ENCODE measurements at regions not wholly inside any gene's neighbourhood (a gene's known extent, or its start where the extent isn't known, plus 50 kb on each side); places are given as distances from the start of the nearest gene placed in this dataset.

DNA sequence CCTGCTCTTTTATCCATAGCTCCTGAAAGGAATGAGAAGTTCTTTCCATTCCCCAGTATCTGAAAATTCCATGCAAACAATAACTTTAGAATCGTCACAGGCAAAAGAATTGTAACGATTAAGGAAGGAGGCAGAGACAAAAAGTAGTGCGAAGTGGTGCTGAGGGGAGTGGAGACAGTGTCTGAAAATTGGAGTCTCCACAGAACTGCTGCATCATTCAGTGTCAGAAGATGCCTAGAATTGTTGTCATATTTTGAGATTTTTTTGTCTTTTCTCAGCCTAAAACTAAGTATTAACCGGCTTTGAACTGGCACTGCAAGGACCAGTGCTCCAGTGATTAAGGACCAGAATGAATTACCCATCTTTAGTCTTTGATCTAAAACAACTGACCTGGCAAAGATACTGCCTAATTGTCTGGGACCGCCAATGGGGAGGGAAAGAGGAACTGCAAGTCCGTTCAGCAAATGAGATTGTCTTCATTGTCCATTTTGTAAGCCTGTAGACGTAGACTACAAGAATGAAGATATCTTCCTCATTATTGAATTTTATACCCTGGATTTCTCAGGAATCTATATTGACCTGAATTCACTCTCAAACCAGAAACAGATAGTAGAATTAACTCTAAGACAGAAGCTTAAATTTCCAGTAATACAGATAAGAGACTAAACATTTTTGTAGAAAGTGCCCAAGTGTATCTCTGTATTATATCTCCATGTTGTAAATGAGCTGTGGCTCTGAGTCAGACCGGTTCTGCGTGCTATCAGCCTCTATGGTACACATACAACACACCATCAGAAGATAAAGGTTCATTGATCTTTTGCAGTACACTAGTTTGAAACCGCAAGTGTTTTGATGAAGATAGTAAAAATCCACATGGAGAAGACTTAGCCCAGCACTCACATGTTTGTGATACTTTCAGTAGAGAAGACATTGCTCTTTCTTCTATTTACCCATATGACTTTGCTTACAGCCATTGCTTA, 293.2 kb downstream of the EFNB2 start:
- Histone ChIP-seq H3K4me2 (no peak overlapping the region), H4K20me1 (no peaks in the 10 kb centered on the region), H3K36me3 (no peaks in the 10 kb centered on the region), H3K4me3 (no peak overlapping the region), H3K4me1 (no peaks in the 10 kb centered on the region), H3K27ac (no peak overlapping the region), H3K9ac (no peak overlapping the region), H3K9me3 (no peaks in the 10 kb centered on the region), H3K27me3 (no peaks in the 10 kb centered on the region)
- no peak for TF ChIP-seq Cebpa-rat (IDR thresholded peaks at IDR 0.05)

DNA sequence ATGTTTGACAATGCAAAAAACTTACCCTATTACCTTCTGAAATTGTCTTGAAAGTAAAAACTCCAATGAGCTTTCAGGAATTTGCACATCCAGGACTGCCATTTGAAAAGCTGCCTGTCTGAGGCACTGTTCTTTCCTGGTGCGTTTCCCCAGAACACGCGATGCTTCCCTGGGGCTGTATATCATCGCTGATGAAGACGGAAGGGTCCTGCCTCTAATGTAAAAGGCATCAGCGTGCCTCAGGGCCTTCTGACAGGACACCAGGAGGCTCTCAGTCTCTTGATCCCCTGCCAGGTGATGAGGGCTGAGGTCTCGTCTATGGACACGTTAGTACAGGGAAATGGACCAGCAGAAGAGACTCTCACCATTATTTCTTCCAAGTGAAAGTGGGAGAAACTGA, 296.8 kb downstream of the EFNB2 start:
- Histone ChIP-seq H3K9ac (no peak overlapping the region), H3K27me3 (no peaks in the 10 kb centered on the region), H3K4me1 (no peaks in the 10 kb centered on the region), H3K4me2 (no peak overlapping the region), H3K36me3 (no peaks in the 10 kb centered on the region), H3K27ac (no peak overlapping the region), H3K9me3 (no peaks in the 10 kb centered on the region), H4K20me1 (no peaks in the 10 kb centered on the region), H3K4me3 (no peak overlapping the region)
- no peak for TF ChIP-seq Cebpa-rat (IDR thresholded peaks at IDR 0.05)

DNA sequence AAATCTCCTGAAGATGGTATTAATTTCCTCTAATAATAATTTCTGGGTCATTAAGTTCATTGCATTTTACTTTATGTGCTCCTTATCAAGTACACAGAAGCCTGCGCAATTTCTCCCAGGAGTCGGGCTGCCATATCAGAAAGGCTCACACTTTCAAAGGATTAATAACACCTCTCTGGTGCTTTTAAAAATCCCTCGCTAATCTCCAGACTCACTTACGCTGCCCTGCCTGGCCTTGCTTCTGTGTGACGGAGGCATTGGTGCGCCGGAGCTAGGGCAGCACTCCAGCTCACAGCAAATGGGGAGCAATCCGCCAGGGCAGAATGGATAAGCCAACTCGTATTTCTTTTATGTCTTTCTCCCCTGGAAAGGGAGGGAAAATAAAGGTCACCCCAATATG, 300.8 kb downstream of the EFNB2 start:
- Histone ChIP-seq H3K9me3 (no peaks in the 10 kb centered on the region; the same call in 1 of the 2 replicates), H3K27ac (no peak overlapping the region), H3K4me3 (no peak overlapping the region), H3K4me1 (no peaks in the 10 kb centered on the region), H3K9ac (no peak overlapping the region), H3K4me2 (no peak overlapping the region), H3K36me3 (no peaks in the 10 kb centered on the region), H4K20me1 (no peaks in the 10 kb centered on the region), H3K27me3 (no peaks in the 10 kb centered on the region)
- TF ChIP-seq Cebpa-rat (IDR thresholded peaks at IDR 0.05): no peak

DNA sequence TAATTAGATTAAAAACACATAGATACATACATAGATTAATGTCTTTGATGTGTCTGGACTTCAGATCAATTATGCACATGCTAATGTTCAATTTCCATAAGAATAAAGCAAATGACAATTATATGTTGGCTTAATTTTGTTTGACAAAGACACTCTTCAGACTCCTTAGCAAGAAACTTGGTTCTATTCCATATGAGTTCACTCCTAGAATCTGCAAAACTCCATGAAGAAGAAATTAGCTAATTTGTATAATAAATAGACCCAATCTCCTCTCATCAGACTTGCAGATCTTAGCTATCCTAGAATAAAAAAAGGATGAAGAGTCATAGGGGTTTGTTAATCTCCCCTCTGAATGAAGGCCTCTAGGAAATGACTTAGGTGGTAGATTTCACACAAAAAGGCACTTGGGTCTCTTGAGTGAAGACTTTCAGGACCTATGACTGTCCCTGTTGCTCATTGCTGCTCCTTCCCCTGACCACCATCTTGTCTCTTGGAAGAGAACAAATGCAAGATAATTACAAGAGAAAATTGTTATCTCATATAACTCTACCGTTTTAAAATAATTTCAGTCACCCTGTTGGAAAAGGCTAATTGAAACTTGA, 302.2 kb downstream of the EFNB2 start:
- Histone ChIP-seq H3K4me2 (no peak overlapping the region), H4K20me1 (no peaks in the 10 kb centered on the region), H3K4me1 (no peaks in the 10 kb centered on the region), H3K4me3 (no peak overlapping the region), H3K27ac (no peak overlapping the region), H3K27me3 (no peaks in the 10 kb centered on the region), H3K36me3 (no peaks in the 10 kb centered on the region), H3K9ac (no peak overlapping the region), H3K9me3 (no peaks in the 10 kb centered on the region; the same call in 1 of the 2 replicates)
- no peak for TF ChIP-seq Cebpa-rat (IDR thresholded peaks at IDR 0.05)

DNA sequence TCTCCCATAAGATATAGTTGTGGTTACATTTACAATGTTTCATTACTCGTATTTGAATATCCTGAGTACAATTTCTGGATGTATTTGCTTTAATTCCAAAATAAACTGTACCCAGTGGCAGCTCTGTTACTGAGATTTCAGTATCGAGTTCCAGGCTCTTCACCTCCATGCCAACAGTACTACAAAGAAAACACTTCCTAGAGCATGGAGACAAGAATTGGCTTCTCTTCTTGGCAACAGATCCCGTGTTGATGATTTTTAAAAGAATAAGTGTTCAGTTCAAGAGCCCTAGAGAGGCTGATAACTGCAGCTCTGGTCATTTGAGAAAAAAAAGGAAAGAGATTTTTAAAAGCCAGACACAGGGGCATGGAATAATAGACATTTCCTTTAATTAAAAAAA, 302.8 kb downstream of the EFNB2 start:
- Histone ChIP-seq H3K27ac (no peak overlapping the region), H3K27me3 (no peaks in the 10 kb centered on the region), H3K4me1 (no peaks in the 10 kb centered on the region), H3K4me3 (no peak overlapping the region), H4K20me1 (no peaks in the 10 kb centered on the region), H3K4me2 (no peak overlapping the region), H3K9ac (no peak overlapping the region), H3K9me3 (no peaks in the 10 kb centered on the region; the same call in 1 of the 2 replicates), H3K36me3 (no peaks in the 10 kb centered on the region)
- no peak for TF ChIP-seq Cebpa-rat (IDR thresholded peaks at IDR 0.05)

DNA sequence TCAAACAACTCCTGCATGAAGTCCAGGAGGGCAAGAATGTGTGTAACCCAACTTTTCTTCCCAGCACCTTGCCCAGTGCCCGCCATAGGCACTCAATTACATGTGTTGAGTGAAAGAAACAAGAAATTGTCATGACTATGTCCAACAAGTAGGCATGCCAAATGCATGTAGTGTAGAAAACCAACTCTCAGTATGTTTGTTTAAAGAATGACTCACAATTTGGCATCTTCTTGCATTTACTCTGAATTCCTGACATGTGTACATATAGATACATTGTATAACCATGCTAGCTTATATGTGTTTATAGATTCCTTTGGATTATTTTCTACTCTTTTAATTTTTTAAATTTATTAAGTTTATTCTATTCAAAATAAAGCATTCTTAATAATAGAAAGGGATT, 305.0 kb downstream of the EFNB2 start:
- Histone ChIP-seq H3K9ac (no peak overlapping the region), H3K27me3 (no peaks in the 10 kb centered on the region), H3K4me2 (no peak overlapping the region), H3K4me1 (no peaks in the 10 kb centered on the region), H3K9me3 (no peaks in the 10 kb centered on the region; the same call in 1 of the 2 replicates), H3K4me3 (no peak overlapping the region), H3K27ac (no peak overlapping the region), H3K36me3 (no peaks in the 10 kb centered on the region), H4K20me1 (no peaks in the 10 kb centered on the region)
- no peak for TF ChIP-seq Cebpa-rat (IDR thresholded peaks at IDR 0.05)

DNA sequence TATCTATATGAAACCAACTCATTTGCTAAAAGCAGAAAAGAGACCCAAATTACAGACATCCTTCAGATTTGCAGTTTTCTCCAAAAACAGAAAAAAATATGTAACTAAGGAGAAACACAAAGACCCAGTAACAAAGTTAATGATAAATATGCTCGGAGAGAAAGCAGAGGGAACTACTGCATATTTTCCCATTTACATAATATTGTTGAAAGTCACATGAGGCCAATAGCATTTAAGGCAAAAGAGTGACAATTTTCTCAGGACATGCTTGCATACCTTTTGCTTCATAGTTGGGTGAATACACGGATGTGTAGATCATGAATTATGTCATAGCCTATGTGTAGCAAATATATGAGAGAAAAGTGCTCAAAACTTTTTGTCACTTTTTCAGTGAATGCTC, 310.3 kb downstream of the EFNB2 start:
- Histone ChIP-seq H3K9ac (no peak overlapping the region), H4K20me1 (no peaks in the 10 kb centered on the region), H3K9me3 (no peaks in the 10 kb centered on the region; the same call in 1 of the 2 replicates), H3K27ac (no peak overlapping the region), H3K27me3 (no peaks in the 10 kb centered on the region), H3K36me3 (no peaks in the 10 kb centered on the region), H3K4me2 (no peak overlapping the region), H3K4me3 (no peak overlapping the region), H3K4me1 (peaks cover 13% of the 10 kb centered on the region)
- no peak for TF ChIP-seq Cebpa-rat (IDR thresholded peaks at IDR 0.05)

DNA sequence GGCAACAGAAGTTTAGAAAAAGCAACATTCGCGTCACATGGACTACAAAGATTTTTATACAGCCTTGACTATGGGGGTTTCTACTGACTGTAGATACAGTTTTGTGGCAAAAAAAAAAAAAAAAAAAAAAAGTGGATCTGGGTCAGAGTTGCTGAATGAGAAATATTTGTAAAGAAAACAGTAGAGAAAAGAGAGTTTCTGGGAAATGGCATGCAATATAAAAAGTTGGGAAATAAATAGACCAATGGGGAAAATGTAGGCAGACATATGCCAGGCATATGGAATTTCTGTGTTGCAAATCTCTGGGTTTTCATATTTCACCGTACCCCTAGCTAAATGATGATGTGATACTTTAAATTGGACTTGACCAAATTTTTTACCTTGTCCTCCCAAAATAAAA, 315.3 kb downstream of the EFNB2 start:
- Histone ChIP-seq H3K4me1 (peaks cover 13% of the 10 kb centered on the region), H3K9me3 (no peaks in the 10 kb centered on the region), H3K27me3 (no peaks in the 10 kb centered on the region), H3K27ac (no peak overlapping the region), H3K9ac (no peak overlapping the region), H3K36me3 (no peaks in the 10 kb centered on the region), H3K4me2 (no peak overlapping the region), H3K4me3 (no peak overlapping the region), H4K20me1 (no peaks in the 10 kb centered on the region)
- no peak for TF ChIP-seq Cebpa-rat (IDR thresholded peaks at IDR 0.05)

DNA sequence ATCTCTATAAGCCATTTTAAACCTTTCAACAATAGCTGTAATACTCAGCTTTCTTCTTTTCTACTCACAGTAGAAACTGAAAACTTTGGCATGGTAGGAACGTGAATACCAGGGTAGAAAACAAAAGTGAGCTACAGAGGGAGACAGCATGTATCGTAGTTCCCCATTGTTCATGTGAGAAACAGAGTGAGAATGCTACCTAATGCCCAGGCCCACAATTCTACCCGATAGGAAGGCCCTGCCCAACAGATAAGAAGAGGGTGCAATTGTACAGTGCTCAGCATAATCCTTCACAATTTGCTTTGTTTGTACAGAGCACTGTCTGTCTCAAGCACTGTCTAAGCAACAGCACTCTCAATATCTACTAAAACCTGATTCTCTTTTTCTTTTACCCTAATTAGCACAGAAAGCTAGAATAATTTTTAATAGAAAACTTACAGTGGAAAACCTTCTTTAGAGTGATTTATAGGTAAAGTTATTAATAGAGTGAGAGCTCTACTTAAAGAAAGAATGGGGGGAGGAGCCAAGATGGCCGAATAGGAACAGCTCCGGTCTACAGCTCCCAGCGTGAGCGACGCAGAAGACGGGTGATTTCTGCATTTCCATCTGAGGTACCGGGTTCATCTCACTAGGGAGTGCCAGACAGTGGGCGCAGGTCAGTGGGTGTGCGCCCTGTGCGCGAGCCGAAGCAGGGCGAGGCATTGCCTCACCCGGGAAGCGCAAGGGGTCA, 322.3 kb downstream of the EFNB2 start:
- Histone ChIP-seq H3K9ac (no peak overlapping the region), H3K36me3 (no peaks in the 10 kb centered on the region), H3K27me3 (no peaks in the 10 kb centered on the region), H3K9me3 (no peaks in the 10 kb centered on the region), H3K4me1 (no peaks in the 10 kb centered on the region), H4K20me1 (no peaks in the 10 kb centered on the region), H3K4me2 (no peak overlapping the region), H3K27ac (no peak overlapping the region), H3K4me3 (no peak overlapping the region)
- TF ChIP-seq Cebpa-rat (IDR thresholded peaks at IDR 0.05): no peak
